ENCODE measurements at regions not wholly inside any gene's neighbourhood (a gene's known extent, or its start where the extent isn't known, plus 50 kb on each side); places are given as distances from the start of the nearest gene placed in this dataset.

GRCh38 chr20:57066126-57066900, 200.1 kb downstream of the BMP7 start:
- no peaks in the 10 kb centered on the region for H3K36me3 ChIP-seq (ENCODE audit: control insufficient read depth, low read length)

DNA sequence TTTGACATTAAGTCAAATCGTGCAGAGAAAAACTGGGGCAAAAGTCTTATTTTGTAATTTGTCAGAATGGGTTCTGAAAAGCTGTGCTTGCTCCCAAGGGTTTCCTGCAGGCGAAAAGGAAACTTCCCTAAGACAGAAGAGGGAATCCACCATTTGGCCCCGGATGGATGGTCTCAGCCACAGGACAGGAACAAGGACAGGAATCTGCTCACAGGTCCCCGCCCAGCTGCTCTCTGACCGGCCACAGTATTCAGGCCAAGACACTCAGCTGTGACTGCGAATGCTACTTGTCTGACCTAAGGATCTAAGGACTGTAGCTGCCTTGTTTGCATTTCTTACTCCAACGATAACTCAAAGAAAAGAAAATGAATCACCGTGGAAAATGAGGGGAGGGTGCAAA, 197.0 kb downstream of the BMP7 start:
- H3F3A ChIP-seq (ENCODE audit: control insufficient read depth, insufficient read depth): no peaks in the 10 kb centered on the region
- H3K4me1 ChIP-seq (ENCODE audit: control insufficient read depth, low read length): no peaks in the 10 kb centered on the region
- no peak overlapping the region for H3K27ac ChIP-seq (ENCODE audit: low read depth, low read length)
- no peak overlapping the region for H3K4me3 ChIP-seq (ENCODE audit: low read length)
- H4K20me1 ChIP-seq (ENCODE audit: control insufficient read depth, insufficient read depth, low read depth, low read length): no peaks in the 10 kb centered on the region
- H3K79me2 ChIP-seq (ENCODE audit: control insufficient read depth, low read length): no peaks in the 10 kb centered on the region
- H3K27me3 ChIP-seq (ENCODE audit: control insufficient read depth, low read length): peaks cover 76% of the 10 kb centered on the region
- no peaks in the 10 kb centered on the region for H3K9me2 ChIP-seq (replicated peaks; ENCODE audit: control insufficient read depth, low read length)
- H3K4me2 ChIP-seq (ENCODE audit: low read length): no peak overlapping the region
- H3K9me3 ChIP-seq (ENCODE audit: control insufficient read depth, insufficient read depth, low read length): no peaks in the 10 kb centered on the region
- H3K36me3 ChIP-seq (ENCODE audit: control insufficient read depth, low read length): no peaks in the 10 kb centered on the region
- TF ChIP-seq CTCF (IDR thresholded peaks at IDR 0.05; ENCODE audit: low read depth, low read length, poor library complexity, severe bottlenecking) (no peak), EZH2phosphoT487 (IDR thresholded peaks at IDR 0.05; ENCODE audit: borderline replicate concordance, low read length) (no peak)

More at GRCh38 chr20:57066126-57066900, 200.1 kb downstream of the BMP7 start:
- Histone ChIP-seq H3K9me2 (replicated peaks; ENCODE audit: control insufficient read depth, low read length) (no peaks in the 10 kb centered on the region), H3K4me1 (ENCODE audit: control insufficient read depth, low read length) (no peaks in the 10 kb centered on the region), H3F3A (ENCODE audit: control insufficient read depth, insufficient read depth) (no peaks in the 10 kb centered on the region), H3K4me2 (ENCODE audit: low read length) (no peak overlapping the region), H4K20me1 (ENCODE audit: control insufficient read depth, insufficient read depth, low read depth, low read length) (no peaks in the 10 kb centered on the region), H3K27me3 (ENCODE audit: control insufficient read depth, low read length) (peaks cover 68% of the 10 kb centered on the region), H3K27ac (ENCODE audit: low read depth, low read length) (no peak overlapping the region), H3K9me3 (ENCODE audit: control insufficient read depth, insufficient read depth, low read length) (no peaks in the 10 kb centered on the region), H3K79me2 (ENCODE audit: control insufficient read depth, low read length) (no peaks in the 10 kb centered on the region), H3K4me3 (ENCODE audit: low read length) (no peak overlapping the region)
- TF ChIP-seq CTCF (IDR thresholded peaks at IDR 0.05; ENCODE audit: low read depth, low read length, poor library complexity, severe bottlenecking) (no peak), EZH2phosphoT487 (IDR thresholded peaks at IDR 0.05; ENCODE audit: borderline replicate concordance, low read length) (no peak)

- no peaks in the 10 kb centered on the region for H3K79me2 ChIP-seq (ENCODE audit: control insufficient read depth, low read length)
- H3K9me3 ChIP-seq (ENCODE audit: control insufficient read depth, insufficient read depth, low read length): no peaks in the 10 kb centered on the region
- no peaks in the 10 kb centered on the region for H3K36me3 ChIP-seq (ENCODE audit: control insufficient read depth, low read length)
- H3K4me1 ChIP-seq (ENCODE audit: control insufficient read depth, low read length): no peaks in the 10 kb centered on the region
- peaks cover 68% of the 10 kb centered on the region for H3K27me3 ChIP-seq (ENCODE audit: control insufficient read depth, low read length)
- H3K9me2 ChIP-seq (replicated peaks; ENCODE audit: control insufficient read depth, low read length): no peaks in the 10 kb centered on the region
- no peak overlapping the region for H3K27ac ChIP-seq (ENCODE audit: low read depth, low read length)
- H3K4me3 ChIP-seq (ENCODE audit: low read length): no peak overlapping the region
- TF ChIP-seq EZH2phosphoT487 (IDR thresholded peaks at IDR 0.05; ENCODE audit: borderline replicate concordance, low read length): no peak
- no peak overlapping the region for H3K4me2 ChIP-seq (ENCODE audit: low read length)
- H3F3A ChIP-seq (ENCODE audit: control insufficient read depth, insufficient read depth): no peaks in the 10 kb centered on the region
- no peaks in the 10 kb centered on the region for H4K20me1 ChIP-seq (ENCODE audit: control insufficient read depth, insufficient read depth, low read depth, low read length)
Observed at GRCh38 chr20:57070296-57070695, 196.1 kb downstream of the BMP7 start.

DNA sequence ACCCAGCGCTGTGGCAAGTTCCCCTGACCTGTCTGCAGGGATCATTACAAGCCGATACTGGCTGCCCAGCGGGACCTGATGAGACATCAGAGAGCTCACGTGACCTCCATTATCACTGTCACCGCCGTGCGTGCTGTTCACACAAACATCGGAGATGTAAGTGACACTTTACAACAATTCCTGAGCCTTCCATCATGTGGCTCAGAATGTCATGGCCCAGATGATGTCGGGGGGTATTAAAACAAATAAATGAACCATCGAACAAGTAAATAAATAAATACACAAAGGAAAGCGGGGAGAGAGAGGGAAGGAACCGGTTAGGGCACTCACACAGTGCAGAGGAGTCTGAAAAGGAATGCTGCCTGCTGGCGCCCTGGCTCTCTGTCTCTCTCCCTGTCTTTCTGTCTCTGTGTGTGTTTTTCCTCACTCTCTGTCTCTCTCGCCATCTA, 195.1 kb downstream of the BMP7 start:
- TF ChIP-seq CTCF (IDR thresholded peaks at IDR 0.05; ENCODE audit: low read depth, low read length, poor library complexity, severe bottlenecking): no peak
- no peak for TF ChIP-seq EZH2phosphoT487 (IDR thresholded peaks at IDR 0.05; ENCODE audit: borderline replicate concordance, low read length)
- H4K20me1 ChIP-seq (ENCODE audit: control insufficient read depth, insufficient read depth, low read depth, low read length): no peaks in the 10 kb centered on the region
- no peaks in the 10 kb centered on the region for H3K79me2 ChIP-seq (ENCODE audit: control insufficient read depth, low read length)
- H3K9me3 ChIP-seq (ENCODE audit: control insufficient read depth, insufficient read depth, low read length): peaks cover 5% of the 10 kb centered on the region; the same call in 1 of the 2 replicates
- no peak overlapping the region for H3K4me3 ChIP-seq (ENCODE audit: low read length)
- no peaks in the 10 kb centered on the region for H3K4me1 ChIP-seq (ENCODE audit: control insufficient read depth, low read length)
- H3F3A ChIP-seq (ENCODE audit: control insufficient read depth, insufficient read depth): no peaks in the 10 kb centered on the region
- no peak overlapping the region for H3K27ac ChIP-seq (ENCODE audit: low read depth, low read length)
- no peaks in the 10 kb centered on the region for H3K9me2 ChIP-seq (replicated peaks; ENCODE audit: control insufficient read depth, low read length)
- no peaks in the 10 kb centered on the region for H3K36me3 ChIP-seq (ENCODE audit: control insufficient read depth, low read length)
- H3K27me3 ChIP-seq (ENCODE audit: control insufficient read depth, low read length): peaks cover 57% of the 10 kb centered on the region
- H3K4me2 ChIP-seq (ENCODE audit: low read length): no peak overlapping the region
